PFSK-1 (cell line): ENCODE measurements at regions not wholly inside any gene's neighbourhood (a gene's known extent, or its start where the extent isn't known, plus 50 kb on each side); places are given as distances from the start of the nearest gene placed in this dataset.

Experiments used
- FOXP2 ChIP-seq: optimal IDR thresholded peaks from 2 replicates; pipeline ENCODE3; 2011; ENCODE audit warnings: borderline replicate concordance, control low read depth, inconsistent platforms; ENCODE audit not compliant: insufficient read depth; ENCODE audit errors: extremely low read length, extremely low read depth
- POLR2AphosphoS5 ChIP-seq: IDR thresholded peaks from 2 replicates; pipeline ENCODE4 v1.6.1; 2012; ENCODE audit warnings: low read depth, mild to moderate bottlenecking, control low read depth, low read length, moderate library complexity
- REST ChIP-seq, 2 experiments: IDR thresholded peaks; 2 replicates each; pipeline versions ENCODE4 v1.6.1 to v1.8.0; 2011 to 2012; ENCODE audit warnings: low read depth in 2 of 2, low read length in 2 of 2, control low read depth in 1 of 2, inconsistent platforms in 1 of 2, mild to moderate bottlenecking in 1 of 2, moderate library complexity in 1 of 2; ENCODE audit not compliant: insufficient read depth in 1 of 2
- SIN3A ChIP-seq: IDR thresholded peaks from 2 replicates; pipeline ENCODE4 v1.6.1; 2012; ENCODE audit warnings: mild to moderate bottlenecking, low read length, moderate library complexity, borderline replicate concordance; ENCODE audit not compliant: insufficient read depth
- TAF1 ChIP-seq: IDR thresholded peaks from 2 replicates; pipeline ENCODE4 v1.6.1; 2012; ENCODE audit warnings: low read length, control low read depth, borderline replicate concordance; ENCODE audit not compliant: insufficient read depth

- TF ChIP-seq POLR2AphosphoS5, result no peak
- TF ChIP-seq FOXP2, result no peak
- no peak for TF ChIP-seq REST (IDR thresholded peaks at IDR 0.05; ENCODE audit: insufficient read depth in 1 of 2, low read depth in 2 of 2, low read length in 2 of 2)
- TF ChIP-seq TAF1, result no peak
- no peak for TF ChIP-seq SIN3A
These were observed 1224.8 kb upstream of the ZEB2 start for GRCh38 chr2:145744541-145745386.

GRCh38 chr2:145743011-145743410 is 1223.1 kb upstream of the ZEB2 start:
- TF ChIP-seq FOXP2 (no peak), POLR2AphosphoS5 (no peak), TAF1 (no peak), REST (IDR thresholded peaks at IDR 0.05; ENCODE audit: insufficient read depth in 1 of 2, low read depth in 2 of 2, low read length in 2 of 2) (no peak), SIN3A (no peak)

GRCh38 chr2:145741636-145742035 is 1221.7 kb upstream of the ZEB2 start:
- no peak for TF ChIP-seq POLR2AphosphoS5
- TF ChIP-seq TAF1, result no peak
- TF ChIP-seq FOXP2, result no peak
- TF ChIP-seq SIN3A, result no peak
- TF ChIP-seq REST (IDR thresholded peaks at IDR 0.05; ENCODE audit: insufficient read depth in 1 of 2, low read depth in 2 of 2, low read length in 2 of 2), result no peak

GRCh38 chr2:145741181-145741580 is 1221.3 kb upstream of the ZEB2 start:
- TF ChIP-seq SIN3A, result no peak
- TF ChIP-seq REST (IDR thresholded peaks at IDR 0.05; ENCODE audit: insufficient read depth in 1 of 2, low read depth in 2 of 2, low read length in 2 of 2), result no peak
- no peak for TF ChIP-seq POLR2AphosphoS5

GRCh38 chr2:145740302-145740701 is 1220.4 kb upstream of the ZEB2 start:
- TF ChIP-seq SIN3A (no peak), POLR2AphosphoS5 (no peak), FOXP2 (no peak), TAF1 (no peak), REST (IDR thresholded peaks at IDR 0.05; ENCODE audit: insufficient read depth in 1 of 2, low read depth in 2 of 2, low read length in 2 of 2) (no peak)
